GM21717 (cell line): ENCODE measurements at regions not wholly inside any gene's neighbourhood (a gene's known extent, or its start where the extent isn't known, plus 50 kb on each side); places are given as distances from the start of the nearest gene placed in this dataset.
"Not testable (repeated sequence)": the region's sequence is repeated elsewhere in the genome, so short reads cannot be mapped to it uniquely, and the experiment has no call there.

Experiments
- ATAC-seq: cut with Tn5 transposase; IDR thresholded peaks from one replicate; pipeline ENCODE4 v1.9.1; 2021; ENCODE audit warnings: mild to moderate bottlenecking, moderate library complexity; ENCODE audit not compliant: unreplicated experiment

DNA sequence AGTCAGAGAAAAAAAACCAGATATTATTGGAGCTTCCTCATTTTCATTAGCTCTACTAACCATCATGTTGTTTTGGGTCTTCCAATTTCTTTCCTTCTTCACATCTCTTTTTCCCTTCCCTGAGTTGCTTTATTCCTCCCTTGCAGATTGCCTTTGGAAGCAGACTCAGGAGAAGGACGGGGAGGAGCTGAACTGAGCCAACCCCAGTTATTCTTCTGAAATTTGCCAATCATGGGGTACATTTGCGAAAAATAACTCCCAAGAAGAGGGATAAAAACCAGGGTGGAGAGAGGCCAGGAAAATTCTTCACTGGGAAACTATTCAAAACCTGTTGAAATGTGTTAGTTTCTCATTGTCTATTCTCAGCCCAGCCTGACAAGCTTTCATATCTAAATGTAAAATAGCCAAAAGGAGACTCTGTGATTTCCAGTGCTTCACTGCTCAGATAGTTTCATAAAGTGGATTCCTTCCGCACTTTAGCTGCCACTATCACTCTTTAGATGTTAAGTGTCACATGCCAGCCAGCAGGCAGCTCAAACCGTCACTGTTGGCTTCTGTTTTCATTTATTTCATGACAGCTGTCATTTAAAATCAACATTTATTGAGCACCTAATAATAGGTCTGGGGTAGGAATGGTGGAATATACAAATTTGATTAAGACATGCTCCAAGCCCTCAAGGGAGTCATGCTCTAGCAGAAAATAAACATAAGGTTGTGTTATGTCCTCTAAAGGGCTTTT lies 204.5 kb downstream of the SREK1 start:
- ATAC-seq: no peak

DNA sequence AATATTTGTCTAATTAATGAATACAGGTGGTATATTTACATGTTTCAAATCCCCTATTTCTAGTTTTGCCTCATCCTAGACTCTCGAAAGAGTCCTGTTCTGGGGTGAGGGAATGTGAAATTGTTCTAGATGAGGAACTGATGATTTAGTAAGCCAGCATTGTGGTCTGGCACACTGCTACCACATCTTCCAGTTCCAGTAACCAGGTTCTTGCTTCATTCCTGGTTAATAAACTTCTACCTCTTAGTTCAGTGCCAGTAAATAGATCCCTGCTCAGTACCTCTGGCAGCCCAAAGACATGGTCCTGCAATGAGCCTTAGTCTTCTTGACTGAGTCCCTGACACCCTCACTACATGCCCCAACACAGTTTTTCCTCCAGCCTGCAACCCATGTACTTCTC lies 207.7 kb downstream of the SREK1 start:
- no peak for ATAC-seq

DNA sequence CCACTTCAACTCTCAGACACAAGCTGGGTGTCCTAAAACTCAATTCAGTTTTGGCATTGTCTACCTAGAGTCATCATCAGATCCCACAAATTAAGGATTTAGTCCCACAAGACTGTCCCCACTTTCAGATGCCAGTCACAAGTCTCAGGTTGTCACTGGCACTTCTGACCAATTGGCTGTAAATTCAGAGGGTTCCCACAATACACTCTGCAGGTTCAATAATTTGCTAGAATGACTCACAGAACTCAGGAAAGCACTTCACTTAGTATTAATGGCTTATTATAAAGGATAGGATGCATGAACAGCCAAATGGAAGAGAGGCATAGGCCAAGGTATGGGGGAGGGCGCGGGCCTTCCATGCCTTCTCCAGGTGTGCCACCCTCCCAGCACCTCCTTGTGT lies 209.1 kb downstream of the SREK1 start:
- no peak for ATAC-seq

DNA sequence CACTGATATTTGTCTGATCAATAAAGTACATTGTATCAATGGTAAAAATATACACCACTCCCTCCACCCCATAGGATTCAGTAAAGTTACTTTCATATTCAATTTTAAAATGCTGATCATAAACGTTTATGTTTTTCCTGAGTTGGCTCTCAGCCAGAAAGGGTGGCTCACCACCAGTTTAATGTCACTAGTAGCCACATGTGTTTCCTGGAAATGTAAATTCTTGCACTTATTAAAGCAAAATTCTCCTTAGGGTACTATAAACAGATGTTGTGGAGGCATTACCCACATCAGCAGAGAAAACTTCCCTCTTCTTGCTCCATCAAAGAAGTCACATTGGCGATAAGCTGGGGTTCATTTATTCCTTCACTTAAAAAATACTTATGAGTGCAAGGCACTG lies 210.3 kb downstream of the SREK1 start:
- no peak for ATAC-seq

DNA sequence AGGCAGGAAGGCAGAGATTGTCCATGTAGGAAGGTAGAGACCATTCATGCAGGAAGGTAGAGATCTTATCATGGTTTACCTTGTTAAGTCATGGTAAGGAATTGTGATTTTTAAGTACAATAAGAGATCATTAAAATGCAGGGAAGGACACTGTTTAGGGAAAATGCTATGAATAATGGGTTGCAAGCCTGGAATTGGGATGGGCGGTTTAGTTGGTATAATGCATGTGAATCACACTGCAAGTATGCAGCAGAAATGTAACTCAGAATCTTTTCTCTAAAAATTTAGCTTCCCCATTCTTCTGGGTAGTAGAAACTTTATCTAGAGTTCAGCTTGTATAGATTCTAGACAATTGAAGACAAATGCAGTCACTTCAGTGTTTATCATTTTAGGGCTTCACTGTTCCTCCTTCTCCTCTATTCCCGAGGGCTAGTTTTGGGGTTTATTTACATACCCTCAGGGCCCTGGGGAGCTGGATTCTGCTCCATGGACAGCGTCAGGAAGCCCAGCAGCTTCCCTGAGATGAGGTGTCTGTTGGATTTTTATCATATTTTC lies 212.0 kb downstream of the SREK1 start:
- ATAC-seq: no peak

DNA sequence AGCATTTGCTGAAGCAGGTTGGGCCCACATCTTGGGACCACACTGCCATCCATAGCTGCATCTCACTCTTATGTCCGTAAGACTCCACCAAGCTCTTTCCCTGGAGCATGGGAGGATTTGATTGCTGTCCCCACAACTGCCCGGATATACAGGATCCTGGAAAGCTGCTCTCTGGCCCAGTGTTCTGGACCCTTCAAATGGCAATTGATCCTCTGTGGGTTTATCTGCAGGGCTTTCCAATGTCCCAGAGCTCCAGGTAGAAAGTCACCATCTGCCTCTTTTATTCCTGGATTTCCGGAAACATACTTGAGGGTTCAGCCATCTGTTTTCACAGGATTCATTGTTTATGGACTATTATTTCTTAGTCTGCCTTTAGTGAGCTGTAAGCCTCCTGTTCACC lies 214.6 kb downstream of the SREK1 start:
- ATAC-seq: no peak

DNA sequence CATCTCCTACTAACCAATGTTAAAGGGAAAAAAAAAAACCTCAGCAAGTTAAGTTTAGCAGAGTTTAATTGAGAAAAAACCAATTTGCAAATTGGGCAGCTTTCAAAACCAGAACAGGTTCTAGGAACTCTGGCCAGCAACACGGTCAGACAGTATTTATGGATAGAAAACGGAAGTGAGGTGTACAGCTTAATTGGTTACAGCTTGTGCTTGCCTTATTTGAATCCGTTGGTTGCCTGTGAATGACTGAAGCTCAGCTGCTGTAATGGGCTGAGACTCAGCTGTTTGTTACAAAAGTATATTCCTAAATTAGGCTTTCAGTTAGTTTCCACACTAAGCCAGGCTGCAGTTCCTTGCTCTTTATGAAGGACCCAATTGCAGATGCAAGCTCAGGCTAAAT lies 217.0 kb downstream of the SREK1 start:
- no peak for ATAC-seq

DNA sequence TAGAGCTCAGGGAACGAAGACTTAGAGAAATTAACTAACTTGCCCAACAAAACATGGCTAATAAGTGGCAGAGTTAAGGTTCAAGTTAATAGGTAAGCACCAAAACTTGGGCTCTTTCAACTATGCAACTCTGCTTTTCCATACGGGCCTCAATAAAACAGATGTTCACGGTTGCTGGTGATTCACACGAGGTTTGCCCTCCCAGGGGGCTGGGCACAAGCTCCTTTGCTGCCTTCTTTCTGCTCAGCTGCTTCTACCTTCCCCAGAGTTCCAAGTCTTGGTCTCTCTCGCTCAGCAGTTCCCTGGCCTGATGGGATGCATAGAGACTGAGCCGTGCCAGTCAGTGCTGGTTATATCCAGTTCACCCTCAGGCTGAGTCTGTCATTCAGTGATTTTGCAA lies 217.9 kb downstream of the SREK1 start:
- ATAC-seq: no peak

DNA sequence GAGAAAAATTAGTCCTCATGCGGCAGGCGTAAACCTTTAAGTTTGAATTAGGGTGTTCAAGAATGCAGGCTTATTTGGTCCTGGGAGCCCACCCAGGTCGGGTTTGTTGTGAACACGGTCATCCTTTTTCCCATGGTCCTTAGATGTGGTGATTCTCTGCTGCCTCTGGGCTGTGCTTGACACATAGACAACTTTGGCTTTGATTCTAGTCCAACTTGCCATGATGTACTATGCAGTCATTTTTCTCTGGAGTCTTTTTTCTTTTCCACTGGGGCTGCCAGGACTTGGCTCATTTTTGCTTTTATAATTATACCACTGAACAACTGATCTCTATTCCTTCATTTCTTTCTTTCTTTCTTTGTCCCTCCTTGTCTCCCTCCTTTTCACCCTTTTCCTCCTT lies 218.6 kb downstream of the SREK1 start:
- ATAC-seq: no peak

DNA sequence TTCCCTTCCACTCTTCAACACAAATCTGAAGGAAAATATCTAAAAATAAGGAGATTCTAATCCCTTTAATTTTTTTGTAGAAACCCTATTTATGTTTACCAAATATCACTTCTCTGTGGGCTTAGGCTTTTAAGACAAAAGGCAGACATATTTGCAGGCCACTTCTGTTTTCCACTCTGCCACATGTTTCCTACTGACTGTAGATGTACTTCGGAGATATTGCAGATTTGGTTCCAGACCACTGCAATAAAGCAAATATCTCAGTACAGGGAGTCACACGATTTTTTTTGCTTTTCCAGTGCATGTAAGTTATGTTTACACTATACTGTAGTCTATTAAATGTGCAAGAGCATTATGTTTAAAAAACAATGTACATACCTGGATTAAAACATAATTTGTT lies 219.0 kb downstream of the SREK1 start:
- ATAC-seq: no peak

DNA sequence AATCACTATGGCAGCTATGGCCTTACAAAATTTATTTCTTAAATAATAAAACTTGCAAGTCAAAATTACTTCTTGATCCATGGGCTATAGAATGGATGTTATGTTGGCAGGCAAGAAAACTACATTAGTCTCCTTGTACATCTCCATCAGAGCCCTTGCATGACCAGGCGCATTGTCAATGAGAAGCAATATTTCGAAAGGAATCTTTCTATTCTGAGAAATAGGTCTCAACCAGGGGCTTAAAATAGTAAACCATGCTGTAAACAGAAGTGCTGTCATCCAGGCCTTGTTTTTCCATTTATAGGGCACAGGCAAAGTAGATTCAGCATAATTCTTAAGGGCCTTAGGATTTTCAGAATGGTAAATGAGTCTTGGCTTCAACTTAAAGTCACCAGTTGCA lies 220.1 kb downstream of the SREK1 start:
- ATAC-seq: no peak

DNA sequence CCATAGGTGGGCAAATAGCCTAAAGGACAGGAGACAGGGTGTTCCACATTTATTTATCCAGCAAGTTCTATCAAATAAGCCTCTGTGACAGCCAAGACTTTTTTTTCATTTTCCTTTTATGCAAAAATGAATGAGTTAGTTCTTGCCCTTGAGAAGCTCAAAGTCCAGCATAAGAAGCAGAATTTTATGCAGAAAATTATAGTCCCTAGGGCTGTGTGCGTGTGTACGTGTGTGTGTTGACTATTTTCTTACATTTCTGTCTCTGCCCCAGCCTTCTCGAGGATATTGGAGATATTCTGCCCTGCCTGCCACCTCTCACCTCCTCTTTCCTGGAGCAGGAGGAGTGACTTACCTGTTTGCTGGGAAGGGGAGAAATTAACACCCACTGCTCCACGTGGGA lies 221.9 kb downstream of the SREK1 start:
- no peak for ATAC-seq

DNA sequence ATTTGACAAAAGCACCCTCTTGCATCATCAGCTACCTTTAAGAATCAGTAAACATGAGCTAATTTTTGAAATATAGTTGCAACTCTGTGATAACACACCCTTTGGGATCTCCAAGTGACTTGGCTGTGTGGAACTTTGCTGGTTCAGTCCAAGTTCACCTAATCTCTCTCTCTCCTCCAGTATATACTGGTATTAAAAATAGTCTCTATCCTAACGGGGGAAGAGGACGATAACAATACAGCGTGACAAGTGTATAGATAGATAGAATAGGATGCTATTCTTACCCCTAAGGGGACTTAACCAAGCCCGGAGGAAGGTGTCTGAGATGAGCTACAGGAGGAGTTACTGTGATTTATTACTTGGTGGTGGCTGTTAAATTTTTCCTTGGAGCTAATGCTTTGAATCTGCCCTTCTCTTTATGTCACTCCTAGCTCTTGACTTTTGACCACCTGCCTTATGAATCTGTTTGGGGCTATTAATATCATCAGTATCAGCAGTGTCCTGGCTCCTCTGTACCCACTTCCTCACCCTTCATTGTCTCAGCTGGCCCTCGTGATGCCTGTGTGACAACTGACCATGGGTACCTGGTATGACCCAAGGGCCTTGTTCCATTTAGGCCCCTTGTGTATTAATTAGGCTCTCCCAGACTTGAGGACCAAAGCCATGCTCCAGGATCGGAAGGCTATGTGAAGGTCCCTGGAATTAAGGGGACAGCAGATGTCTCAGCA lies 223.9 kb downstream of the SREK1 start:
- no peak for ATAC-seq

DNA sequence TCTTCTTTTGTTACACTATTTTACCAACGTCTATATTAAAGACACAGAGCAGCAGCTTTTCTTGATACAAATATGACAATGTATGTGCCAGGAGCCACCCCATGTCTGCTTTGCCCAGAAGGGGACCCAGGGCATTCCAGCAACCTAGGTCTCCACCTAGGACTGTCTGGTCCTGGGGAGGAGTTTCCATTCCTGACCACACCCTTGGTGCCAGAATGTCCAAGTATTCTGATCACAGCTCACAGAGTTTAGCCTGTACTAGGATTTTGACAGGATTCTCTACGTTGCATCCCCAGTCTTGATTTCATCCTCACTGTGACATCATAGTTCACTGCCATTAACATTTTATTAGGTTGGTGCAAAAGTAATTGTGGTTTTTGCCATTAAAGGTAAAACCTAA lies 224.7 kb downstream of the SREK1 start:
- no peak for ATAC-seq

DNA sequence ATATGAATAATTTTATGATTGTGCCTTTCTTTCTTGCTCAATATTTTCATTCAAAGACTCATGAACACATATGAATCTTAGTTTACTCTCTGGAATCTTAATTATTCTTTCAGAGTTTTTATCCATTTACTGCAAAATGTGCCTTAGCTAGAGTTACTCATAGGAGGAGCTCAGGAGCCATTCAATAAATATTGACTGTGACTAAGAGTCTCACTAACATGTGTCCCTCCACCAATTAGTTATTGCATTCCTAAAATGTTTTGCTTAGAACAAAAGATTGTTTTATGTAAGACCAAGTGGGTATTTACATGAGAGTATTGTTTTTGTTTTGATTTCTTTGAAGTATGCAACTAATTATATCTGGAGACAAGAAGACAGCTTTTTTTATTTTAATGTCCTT lies 218.4 kb upstream of the MAST4 start:
- no peak for ATAC-seq

DNA sequence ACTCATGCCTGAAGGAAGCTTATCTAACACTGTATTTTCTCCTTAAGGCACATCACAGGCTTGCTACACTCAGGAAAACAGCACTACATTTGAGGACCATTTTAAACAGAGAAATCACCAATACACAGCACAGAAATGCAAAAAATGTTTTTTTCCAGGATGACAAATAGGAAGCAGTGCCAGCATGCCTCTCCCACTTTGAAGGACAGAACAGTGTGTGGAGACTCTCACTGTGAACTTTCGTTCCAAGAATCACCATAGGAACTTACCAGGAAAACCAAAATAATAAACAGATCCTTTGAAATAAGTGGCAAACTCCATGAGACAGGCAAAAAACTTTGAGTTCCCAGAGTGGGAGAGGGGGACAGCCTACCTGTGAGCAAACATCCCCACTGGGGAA lies 217.8 kb upstream of the MAST4 start:
- no peak for ATAC-seq

DNA sequence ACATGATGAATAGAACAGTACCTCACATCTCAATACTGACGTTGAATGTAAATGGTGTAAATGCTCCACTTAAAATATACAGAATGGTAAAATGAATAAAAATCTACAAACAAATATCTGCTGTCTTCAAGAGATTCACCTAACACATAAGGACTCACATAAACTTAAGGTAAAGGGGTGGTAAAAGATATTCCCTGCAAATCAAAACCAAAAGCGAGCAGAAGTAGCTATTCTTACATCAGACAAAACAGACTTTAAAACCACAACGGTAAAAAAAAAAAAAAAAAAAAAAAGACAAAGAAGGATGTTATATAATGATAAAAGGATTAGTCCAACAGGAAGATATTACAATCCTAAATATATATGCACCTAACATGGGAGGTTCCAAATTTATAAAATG lies 214.0 kb upstream of the MAST4 start:
- ATAC-seq: no peak

DNA sequence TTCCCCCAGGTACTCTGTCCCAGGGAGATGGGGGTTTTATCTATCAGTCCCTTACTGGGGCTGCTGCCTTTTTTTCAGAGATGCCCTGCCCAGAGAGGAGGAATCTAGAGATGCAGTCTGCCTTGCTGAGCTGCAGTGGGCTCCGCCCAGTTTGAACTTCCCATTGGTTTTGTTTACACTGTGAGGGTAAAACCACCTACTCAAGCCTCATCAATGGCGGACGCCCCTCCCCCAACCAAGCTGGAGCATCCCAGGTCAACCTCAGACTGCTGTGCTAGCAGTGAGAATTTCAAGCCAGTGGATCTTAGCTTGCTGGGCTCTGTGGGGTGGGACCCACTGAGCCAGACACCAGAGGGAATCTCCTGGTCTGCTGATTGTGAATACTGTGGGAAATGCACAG lies 191.0 kb upstream of the MAST4 start:
- ATAC-seq: not testable (repeated sequence)

DNA sequence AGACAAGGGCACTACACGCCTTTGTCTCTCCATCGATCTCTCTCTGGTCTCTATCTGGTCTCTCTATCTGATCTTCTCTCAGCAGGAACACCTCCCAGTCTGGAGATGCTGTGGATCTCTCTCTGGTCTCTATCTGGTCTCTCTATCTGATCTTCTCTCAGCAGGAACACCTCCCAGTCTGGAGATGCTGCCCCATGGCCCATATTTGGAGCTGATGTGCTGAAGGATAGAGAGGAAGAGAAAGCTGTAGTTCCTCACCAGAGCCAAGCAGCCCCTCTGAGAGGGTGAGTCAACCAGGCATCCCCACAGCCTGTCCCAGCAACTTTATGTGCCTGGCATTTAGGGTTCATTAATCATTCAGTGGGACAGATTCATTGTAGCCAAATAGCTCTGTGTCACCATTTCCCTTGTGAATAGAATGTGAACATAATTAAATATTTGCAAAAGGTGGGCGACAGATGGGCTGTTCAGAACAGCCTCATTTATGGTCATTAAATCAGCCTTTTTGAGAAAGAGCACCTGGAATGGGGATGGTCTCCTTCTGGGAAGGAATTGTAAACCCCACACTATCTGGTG lies 189.3 kb upstream of the MAST4 start:
- no peak for ATAC-seq

DNA sequence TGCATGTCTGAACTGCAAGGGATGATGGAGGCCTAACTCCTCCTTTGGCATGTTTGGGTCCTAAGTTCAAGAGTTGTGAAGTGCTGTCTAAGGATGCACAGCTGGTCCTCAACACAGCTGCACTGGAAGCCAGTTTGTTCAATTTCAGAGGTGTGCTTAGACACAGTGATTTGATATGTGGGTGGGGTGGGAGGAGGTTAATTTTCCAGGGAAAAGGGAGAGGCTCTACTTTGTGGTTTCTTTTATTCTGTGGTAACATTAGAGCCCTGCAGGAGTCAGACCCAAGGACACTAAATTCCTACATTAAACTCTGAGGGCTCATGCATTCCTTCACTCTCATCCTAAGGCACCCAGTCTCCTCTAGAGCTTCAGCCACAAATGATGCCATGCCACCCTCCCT lies 188.4 kb upstream of the MAST4 start:
- no peak for ATAC-seq

DNA sequence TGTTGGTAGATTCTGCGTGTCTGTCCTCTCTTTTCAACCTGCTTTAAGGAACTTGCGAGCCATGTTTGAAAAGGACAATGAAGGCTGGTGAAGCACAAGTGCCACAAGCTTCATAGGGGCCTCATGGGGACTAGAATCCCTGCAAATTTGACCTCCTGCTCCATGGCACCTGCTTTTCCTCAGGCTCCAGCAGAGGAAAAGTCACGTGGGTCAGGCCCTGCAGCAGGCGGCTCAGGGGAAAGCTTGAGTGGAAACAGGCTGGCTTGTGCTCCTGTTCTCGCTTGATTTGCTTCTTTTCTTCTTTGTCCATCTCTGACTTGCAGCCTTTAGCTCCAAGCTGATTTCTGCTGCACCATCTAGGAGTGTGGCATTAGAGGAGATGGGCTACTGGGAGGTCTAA lies 187.6 kb upstream of the MAST4 start:
- no peak for ATAC-seq

DNA sequence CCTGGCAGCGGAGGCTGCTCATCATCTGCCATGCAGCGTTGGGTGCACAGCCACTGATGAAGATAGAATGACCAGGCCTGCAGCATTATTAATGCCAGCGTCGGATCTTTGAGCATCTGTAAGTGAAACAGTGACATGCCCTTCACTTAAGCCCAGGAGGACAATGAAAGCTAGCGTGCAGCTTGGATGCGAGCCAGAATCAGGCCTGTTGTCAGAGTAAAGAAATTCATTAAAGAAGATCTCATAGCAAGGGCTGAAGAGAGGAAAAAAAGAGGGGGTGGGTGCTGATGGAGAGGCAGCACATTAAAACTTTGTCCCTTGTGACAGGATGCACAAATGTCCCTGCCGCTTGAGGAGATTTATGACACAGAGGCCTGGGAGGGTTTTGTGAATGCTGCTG lies 186.1 kb upstream of the MAST4 start:
- no peak for ATAC-seq
